NCI-H748 treated with DMSO at 0.1 percent for 48 hours (cell line): ENCODE measurements at regions not wholly inside any gene's neighbourhood (a gene's known extent, or its start where the extent isn't known, plus 50 kb on each side); places are given as distances from the start of the nearest gene placed in this dataset.
A peak's percentile ranks its signal among the peaks of the same experiment; 100 is the strongest.

ENCODE experiments used
- DNase-seq: peaks from one replicate; lab custom pipeline; 2025; lab: John Stamatoyannopoulos, UW

DNA sequence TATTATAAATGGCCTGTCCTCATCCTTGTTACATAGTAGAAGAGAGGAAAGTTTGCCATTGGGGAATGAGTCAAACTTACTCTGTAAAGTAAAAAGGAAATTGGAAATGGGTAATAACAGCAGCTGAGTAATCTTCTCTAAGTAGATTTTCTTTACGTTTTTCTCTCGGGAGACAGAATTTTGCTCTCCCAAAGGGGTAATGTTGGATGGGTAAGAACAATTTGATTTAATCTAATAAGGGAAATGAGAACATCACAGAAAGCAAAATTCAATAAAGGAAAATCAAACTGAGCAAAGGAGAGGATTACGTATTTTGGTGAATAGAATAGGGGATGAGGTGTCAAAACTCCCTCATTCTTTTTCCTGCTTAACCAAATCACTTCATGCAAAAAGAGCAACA lies 283.1 kb upstream of the FOXG1 start:
- no peak for DNase-seq

DNA sequence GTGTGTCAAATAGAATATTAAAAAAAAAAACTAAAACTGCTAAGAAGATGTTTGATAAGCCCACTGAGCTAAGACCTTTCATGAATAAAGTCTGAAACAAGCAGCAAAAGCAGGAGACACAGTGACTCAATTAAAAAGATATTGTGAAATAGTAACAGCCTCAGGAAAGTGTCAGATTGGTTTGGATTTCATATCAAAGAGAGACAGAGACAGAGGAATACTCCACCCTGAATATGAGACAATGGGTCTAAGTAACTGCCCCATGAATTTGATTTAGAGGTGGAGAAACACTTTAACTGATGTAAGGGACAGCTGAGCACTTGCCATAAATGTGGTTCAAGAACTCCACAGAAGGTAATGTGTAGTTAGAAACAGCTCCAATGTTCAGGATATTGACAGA lies 277.9 kb upstream of the FOXG1 start:
- no peak for DNase-seq

- no peak for DNase-seq
These were observed 273.1 kb upstream of the FOXG1 start for GRCh38 chr14:28493516-28493915.

DNA sequence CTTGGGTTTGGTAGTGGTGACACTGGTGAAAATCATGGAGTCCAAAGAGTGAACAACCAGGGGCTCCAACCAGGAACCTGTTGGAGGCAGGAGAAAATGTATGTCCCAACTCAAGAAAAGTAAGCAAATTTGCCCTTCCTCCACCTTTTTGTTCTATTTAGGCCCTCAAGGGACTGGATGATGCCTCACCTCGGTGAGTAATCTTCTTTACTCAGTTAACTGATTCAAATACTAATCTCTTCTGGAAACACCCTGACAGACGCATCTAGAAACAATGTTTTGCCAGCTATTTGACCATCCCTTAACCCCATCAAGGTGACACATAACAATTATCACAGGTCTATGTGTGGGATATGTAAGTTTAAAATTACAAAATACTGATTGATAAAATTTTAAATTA lies 272.4 kb upstream of the FOXG1 start:
- no peak for DNase-seq

GRCh38 chr14:28496364-28496763 lies 270.2 kb upstream of the FOXG1 start:
- DNase-seq = no peak

GRCh38 chr14:28502517-28502916 lies 264.1 kb upstream of the FOXG1 start:
- DNase-seq = no peak

DNA sequence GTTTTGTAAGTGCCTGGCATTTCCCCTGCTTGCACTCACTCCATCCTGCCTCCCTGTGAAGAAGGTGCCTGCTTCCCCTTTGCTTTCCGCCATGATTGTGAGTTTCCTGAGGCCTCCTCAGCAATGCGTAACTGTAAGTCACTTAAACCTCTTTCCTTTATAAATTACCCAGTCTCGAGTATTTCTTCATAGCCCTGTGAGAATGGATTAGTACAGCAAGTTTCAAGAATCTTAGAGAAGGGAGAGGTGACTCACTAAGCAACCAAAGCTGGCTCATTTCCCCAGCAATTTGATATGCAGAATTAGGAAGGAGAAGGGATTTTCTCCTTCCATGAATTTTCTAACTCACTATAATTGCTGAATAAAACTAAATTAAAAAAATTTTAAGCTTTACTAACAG lies 251.0 kb upstream of the FOXG1 start:
- no peak for DNase-seq

- no peak for DNase-seq
These were observed 229.7 kb upstream of the FOXG1 start for GRCh38 chr14:28536889-28537288.

DNA sequence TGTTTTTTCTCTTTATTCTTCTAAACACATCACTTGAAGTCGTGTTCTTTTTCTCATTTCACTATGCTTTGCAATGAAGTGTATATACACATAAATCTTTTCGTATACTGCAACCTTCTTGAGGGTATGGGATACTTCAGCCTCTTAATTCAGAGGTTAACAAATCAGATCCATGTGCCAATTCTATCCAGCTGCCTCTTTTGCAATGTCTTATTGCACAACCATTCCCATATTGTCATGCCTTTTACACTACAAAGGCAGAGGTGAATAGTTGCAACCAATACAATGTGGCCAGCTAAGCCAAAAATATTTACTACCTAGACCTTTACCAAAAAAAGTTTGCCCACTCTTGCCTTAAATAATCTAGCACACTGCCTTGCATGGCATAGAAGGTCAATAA lies 224.5 kb upstream of the FOXG1 start:
- no peak for DNase-seq

GRCh38 chr14:28565345-28565744 lies 201.2 kb upstream of the FOXG1 start:
- DNase-seq = no peak

GRCh38 chr14:28570391-28570790 lies 196.2 kb upstream of the FOXG1 start:
- DNase-seq = no peak

DNA sequence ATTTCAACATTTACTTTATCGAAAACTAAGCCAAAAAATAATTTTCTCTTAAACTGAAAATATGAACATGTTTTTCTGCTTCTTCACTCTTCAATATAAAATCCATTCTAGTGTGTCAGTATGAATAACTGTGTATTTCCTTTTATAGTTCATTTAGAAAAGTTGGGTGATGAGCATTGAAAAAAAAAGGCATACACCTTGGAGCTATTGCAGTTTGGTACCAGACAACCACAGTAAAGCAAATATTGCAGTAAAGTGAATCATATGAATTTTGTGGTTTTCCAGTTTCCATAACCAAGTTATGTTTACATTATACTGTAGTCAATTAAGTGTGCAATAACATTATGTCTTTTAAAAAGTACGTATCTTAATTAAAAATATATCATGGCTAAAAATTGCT lies 195.0 kb upstream of the FOXG1 start:
- DNase-seq = no peak

GRCh38 chr14:28576523-28576922 lies 190.1 kb upstream of the FOXG1 start:
- no peak for DNase-seq

- no peak for DNase-seq
These were observed 189.4 kb upstream of the FOXG1 start for GRCh38 chr14:28577187-28577586.

DNA sequence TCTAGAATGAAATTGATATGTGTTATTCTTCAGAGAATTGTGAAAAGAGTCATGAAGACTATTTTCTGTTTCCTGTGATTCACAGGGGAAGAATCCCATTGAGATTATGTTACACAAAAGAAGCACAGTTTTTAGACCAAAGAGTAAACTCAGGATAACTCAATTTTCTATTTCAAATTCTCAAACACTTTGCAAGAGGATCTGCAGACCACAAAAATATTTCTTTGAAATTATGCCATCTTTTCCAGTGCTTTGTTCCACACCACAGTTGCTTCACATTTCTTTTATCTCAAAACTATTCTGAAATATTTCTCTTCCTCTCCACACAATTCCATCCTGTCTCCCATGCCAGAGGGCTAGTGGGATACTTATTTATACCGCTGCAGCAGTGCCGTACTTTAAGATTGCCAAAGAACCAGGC lies 188.9 kb upstream of the FOXG1 start:
- DNase-seq = no peak

DNA sequence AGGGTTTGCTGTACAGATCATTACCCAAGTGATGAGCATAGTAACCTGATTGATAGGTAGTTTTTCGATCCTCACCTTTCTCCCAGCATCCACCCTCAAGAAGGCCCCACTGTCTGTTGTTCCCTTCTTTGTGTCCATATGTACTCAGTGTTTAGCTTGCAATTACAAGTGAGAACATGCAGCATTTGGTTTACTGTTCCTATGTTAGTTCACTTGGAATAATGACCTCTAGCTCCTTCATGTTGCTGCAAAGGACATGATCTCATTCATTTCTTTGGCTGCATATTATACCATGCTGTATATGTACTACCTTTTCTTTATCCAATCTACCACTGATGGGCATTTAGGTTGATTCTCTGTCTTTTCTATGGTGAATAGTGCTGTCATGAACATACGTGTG lies 181.6 kb upstream of the FOXG1 start:
- DNase-seq = no peak

DNA sequence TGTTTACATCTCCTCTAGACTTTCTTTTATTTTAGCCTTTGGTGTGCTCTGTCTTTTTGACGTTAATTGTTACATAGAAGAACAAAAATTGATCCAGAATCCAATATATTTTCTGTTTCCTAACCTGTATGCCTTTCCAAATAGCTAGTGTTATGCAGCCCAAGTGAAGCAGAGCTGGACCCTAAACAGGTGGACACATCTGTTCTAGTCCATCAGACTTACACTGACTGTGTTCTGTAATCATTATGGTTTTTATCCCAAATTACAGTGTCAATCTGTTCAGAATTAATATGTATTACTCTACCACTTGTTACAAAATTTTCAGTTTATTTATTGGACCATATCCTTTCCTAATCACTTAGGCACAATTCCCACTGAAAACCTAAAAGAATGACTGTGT lies 176.8 kb upstream of the FOXG1 start:
- no peak for DNase-seq

- no peak for DNase-seq
These were observed 170.2 kb upstream of the FOXG1 start for GRCh38 chr14:28596391-28596790.

- DNase-seq = no peak
These were observed 167.4 kb upstream of the FOXG1 start for GRCh38 chr14:28599191-28599590.

- DNase-seq = no peak
These were observed 167.0 kb upstream of the FOXG1 start for GRCh38 chr14:28599605-28600004.

- DNase-seq = no peak
These were observed 163.0 kb upstream of the FOXG1 start for GRCh38 chr14:28603606-28604005.

DNA sequence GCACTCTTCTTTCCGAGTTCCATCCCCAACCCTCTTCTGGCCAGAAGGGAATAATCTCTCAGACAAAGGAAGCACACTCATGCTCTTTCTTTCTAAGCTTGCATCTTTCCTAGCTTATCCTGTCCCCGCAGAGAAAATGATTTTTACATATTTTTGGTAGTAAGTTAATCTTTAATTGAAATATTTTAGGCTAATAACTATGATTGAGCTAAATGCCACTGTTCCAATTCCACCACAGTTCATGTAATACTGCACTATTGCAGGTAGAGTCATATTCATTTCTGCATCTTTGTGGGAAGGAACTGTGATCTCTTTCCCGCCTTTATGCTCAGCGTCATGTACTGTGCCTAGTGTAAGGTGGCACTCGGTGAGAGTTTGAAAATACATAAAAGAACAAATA lies 158.9 kb upstream of the FOXG1 start:
- no peak for DNase-seq

GRCh38 chr14:28608443-28608842 lies 158.1 kb upstream of the FOXG1 start:
- DNase-seq = peak; percentile 68

DNA sequence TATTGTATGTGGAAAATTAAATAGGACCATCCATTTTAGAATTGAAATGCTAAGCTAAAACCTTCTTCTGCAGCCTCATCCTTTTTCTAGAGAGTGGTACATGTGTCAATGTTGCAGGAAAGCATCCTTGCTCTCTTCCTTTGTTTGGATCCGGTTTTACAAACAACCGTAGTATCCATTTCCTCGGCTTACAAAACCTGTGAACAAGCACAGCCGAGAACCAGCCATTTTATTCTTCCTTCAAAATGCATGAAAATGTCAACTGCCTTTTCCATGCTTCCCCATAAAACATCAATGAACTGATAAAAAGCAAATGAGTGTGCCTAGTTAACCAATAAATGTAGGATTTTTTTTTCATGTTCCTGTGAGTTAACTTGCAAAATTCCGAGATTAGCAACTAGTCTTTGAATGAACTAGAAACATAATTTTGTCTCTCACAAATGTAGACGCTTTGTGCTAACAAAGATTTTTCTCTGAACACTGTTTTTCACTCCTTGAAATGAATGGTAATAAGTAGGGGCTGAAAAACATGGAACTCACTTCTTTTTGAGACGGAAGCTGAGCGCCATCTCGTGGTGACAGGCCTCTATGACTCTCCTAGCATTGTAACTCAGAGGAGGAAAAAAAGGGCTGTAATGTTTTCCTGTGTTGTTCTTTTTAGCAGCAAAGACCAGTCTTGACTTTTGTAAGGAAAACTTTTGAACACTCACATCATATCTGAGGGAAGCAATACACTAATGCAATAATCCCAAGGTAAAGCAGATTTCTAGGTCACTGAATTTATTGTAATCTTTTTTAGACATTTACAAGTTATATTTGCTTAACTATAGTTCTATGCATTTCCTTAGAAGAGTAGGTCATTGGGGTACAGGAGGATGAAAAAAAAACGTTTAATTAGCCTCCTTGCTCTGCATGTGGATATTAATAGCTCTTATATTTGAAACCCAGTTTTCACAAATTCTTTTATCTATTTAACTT lies 157.4 kb upstream of the FOXG1 start:
- DNase-seq = peak; percentile 81
